GM21367 (cell line): ENCODE measurements at regions not wholly inside any gene's neighbourhood (a gene's known extent, or its start where the extent isn't known, plus 50 kb on each side); places are given as distances from the start of the nearest gene placed in this dataset.

ENCODE experiments used
- ATAC-seq: cut with Tn5 transposase; IDR thresholded peaks from one replicate; pipeline ENCODE4 v1.9.1; 2021; ENCODE audit not compliant: unreplicated experiment

- no peak for ATAC-seq
Measured at GRCh38 chr22:49034836-49035817, 792.5 kb downstream of the BRD1 start.

GRCh38 chr22:49033616-49034015 is 794.1 kb downstream of the BRD1 start:
- ATAC-seq: no peak

- no peak for ATAC-seq
Measured at GRCh38 chr22:49032821-49033220, 794.9 kb downstream of the BRD1 start.

GRCh38 chr22:49031746-49032330 is 795.8 kb downstream of the BRD1 start:
- ATAC-seq: no peak

DNA sequence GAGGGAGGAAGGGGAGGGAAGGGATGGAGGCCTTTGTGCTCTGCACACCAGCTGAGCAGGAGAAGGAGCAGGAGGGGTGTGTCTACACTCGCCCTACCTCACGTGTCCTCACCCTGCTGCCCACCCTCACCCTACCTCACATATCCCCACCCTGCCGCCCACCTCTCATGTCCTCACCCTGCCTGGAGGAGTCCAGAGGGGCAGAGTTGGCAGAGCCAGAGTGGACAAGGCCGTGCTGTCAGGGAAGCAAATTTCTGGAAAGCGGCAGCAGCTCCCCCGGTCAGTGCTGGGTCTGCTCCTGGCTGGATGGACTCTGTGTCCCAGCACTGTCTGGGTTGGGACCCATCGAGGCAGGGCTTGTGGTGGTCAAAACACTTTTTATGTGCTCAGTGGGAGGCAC is 799.6 kb downstream of the BRD1 start:
- ATAC-seq: no peak

GRCh38 chr22:49027368-49027670 is 800.4 kb downstream of the BRD1 start:
- ATAC-seq: no peak

DNA sequence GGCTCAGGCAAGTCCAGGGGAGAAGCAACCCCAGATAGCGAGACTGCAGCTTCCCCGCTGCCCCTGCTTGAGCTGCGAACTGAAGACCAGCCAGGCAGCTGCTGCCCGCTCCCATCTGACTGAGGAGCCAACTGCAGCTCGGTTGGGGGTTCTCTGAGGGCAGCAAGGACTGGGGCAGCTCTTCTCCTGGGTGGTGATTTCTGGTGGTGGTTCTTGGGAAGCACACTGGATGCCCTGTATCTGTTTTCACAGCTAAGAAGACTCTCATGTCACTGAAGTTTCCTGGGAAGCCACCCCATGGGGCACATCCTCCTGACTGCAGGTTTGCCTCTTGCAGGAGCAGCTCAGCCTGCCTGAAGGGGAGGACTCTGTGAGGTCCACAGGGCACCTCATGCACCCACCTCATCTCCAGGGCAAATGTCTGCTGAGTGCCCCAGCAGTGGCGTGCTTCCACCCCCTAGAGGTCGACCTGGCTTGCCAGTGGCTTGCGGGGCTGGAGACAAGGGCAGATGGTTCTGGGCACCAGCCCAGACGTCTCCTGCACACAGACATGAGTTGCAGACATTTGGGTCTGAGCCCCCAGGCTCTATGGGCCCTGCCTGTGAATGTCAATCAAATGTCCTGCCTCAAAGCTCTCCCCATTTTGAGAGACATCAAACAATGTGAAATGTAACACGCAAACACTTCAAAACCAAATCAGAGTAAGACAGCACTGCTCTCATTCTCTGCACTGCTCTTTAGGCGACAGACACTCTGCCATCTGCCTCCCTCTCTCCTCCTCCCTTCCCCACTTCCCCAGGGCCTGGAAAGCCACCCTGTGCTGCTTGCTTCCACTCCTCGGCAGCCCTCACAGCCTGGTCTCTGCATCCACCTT is 800.9 kb downstream of the BRD1 start:
- ATAC-seq: no peak

GRCh38 chr22:49025791-49026493 is 801.7 kb downstream of the BRD1 start:
- ATAC-seq: no peak

GRCh38 chr22:49024775-49025440 is 802.8 kb downstream of the BRD1 start:
- no peak for ATAC-seq

- no peak for ATAC-seq
Measured at GRCh38 chr22:49023879-49024774, 803.5 kb downstream of the BRD1 start.

GRCh38 chr22:49023161-49023878 is 804.4 kb downstream of the BRD1 start:
- no peak for ATAC-seq

DNA sequence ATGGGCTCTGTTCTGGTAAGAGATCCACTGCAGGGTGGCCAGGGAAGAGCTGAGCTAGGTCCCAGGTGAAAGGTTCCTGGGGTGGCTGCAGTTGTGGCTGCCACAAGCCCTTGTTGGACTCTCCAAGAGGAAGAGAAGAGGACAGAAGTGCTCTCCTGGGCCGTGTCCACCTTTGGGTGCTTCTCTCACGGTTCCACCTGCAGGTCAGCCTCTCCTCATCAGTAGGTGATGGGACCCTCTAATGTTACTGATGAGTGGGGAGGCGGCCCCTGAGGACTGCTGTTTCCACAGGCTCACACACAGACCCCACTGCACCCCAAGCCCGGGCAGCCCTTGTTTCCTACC is 804.9 kb downstream of the BRD1 start:
- ATAC-seq: no peak

- no peak for ATAC-seq
Measured at GRCh38 chr22:49021926-49022815, 805.5 kb downstream of the BRD1 start.

- no peak for ATAC-seq
Measured at GRCh38 chr22:49021131-49021925, 806.3 kb downstream of the BRD1 start.

GRCh38 chr22:49019737-49020713 is 807.6 kb downstream of the BRD1 start:
- ATAC-seq: no peak

GRCh38 chr22:49018601-49019000 is 809.1 kb downstream of the BRD1 start:
- no peak for ATAC-seq
